Left kidney (tissue), 1 donor: ENCODE measurements at regions not wholly inside any gene's neighbourhood (a gene's known extent, or its start where the extent isn't known, plus 50 kb on each side); places are given as distances from the start of the nearest gene placed in this dataset.
A peak's percentile ranks its signal among the peaks of the same experiment; 100 is the strongest.

Experiments
- DNase-seq: peaks from one replicate; pipeline ENCODE4 v3.0.0-alpha.2; 2013

DNA sequence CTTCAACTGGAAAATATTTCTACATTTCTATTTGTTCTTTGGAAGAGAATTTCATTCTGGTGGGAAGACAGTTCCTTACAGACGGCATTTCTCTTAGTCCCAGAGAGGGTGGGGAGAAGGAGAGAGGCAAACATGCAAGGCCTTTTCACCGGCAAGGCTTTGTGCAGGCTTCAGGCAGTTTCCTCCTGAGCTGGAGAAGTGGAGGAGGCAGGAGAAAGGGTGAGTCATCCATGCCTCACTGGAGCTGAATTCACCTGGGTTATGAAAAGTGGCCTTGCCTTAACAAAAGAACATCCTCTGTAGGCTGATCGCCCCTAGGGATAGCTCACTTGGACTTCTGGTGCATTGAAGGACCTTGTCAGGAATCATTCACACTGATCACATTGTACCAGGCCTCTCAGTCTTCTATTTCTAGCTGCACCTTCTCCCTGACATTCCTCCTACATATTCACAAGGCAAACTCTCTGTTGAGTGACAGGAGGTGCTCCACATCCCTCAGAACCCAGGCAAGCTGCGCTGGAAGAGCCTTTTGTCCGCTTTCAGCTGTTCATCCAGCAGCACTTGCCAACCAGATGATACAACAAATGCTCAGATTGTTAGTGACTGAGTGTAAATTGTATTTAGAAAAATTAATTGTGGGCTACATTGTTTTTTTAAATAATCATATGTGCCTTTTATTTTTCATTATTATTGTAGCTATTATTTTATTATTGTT is 796.1 kb downstream of the DCDC2C start:
- DNase-seq = no peak

DNA sequence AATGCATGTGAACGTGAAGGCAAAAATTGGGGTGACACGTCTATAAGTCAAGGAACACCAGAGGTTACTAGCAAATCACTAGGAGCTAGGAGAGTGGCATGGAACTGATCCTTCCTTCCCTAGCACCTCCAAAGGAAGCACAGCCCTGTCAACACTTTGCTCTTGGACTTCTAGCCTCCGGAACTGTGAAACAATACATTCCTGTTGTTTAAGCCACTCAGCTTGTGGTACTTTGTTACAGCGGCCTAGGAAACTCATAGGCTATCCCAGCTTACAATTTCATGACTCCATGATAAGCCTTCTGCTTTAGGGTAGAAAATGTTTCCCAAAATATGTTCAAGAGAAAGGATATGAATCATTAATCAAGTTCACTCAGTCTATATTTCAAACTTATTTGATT is 798.1 kb downstream of the DCDC2C start:
- DNase-seq = no peak

DNA sequence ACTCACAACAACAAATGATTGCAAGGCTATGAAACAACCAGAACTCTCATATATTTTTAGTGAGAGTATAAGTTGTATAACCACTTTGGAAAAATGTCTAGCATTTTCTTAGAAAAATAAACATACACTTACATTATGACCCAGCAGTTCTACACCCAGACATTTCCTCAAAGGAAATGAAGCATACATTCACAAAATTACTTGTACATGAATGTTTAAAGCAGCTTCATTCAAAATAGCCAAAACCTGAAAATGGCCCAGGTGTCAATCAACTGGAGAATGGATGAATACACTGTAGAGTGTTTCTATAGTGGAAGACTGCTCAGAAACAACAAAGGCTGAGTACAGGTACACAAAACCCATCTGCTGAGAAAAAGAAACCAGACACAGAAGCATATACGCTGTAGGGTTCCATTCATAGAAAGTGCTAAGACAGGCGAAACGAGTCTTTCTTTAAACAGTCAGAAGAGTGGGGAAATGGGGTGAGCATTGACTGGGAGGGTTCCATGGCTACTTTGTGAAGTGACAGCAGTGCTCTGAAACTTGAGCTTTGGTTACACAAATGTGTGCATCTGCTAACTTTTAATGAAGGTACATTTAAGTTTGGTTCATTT is 799.0 kb downstream of the DCDC2C start:
- no peak for DNase-seq

DNA sequence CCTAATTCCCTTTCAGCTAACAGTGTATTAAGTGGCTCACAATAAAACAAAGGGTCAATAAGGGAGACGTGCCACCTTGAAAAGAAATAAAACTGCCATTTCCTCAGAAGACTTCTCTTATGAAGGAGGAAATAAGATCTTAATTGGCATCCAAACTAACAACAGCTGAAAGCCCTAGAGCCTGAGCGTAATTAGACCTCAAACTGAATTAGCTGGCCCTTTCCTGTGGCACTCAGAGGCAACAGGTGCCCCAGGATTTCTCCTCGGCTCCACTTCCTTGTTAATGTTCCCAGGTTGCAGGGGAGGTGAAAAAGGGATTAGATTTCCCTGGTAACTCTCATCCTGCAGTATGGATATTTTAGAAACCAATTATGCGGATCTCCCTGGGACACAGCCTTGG is 804.3 kb downstream of the DCDC2C start:
- no peak for DNase-seq

DNA sequence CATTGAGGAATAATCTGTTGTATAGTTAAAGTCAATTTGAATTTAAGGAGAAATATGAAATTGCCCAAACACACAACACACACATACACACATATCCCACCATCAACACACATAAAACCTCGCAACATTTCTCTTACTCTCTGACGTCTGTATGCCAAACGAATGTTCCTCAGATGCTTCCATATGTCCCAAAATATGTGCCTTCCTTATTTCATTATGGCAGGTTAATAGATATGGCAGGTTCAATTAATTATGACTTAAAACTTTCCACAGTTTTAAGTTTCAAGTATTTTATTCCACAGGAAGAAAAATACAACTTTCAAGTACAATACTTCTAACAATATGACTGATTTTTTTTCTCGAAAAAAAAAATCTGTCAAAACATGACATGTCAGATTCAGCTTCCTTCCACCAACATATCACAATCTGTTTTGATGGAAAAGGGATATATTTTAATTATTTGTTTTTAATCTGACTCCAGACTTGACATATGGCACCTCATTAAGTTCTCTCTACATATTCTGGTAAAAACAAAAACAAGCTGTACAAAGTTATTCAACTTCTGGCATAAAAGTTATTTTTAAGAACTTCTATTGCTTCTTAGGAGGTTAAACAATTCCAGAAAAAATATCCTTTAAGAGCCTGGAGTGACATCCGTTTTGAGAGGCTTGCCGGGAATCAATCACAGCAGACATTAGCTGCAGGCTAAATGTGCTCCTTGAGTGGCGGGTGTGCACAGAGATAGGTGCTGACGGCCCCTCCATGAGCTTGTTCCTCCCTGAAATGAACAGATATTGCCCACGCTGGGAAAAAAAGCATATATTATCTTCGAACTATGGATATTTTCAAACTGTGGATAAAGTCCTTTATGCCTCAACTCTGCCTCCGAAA is 812.7 kb downstream of the DCDC2C start:
- DNase-seq = no peak

DNA sequence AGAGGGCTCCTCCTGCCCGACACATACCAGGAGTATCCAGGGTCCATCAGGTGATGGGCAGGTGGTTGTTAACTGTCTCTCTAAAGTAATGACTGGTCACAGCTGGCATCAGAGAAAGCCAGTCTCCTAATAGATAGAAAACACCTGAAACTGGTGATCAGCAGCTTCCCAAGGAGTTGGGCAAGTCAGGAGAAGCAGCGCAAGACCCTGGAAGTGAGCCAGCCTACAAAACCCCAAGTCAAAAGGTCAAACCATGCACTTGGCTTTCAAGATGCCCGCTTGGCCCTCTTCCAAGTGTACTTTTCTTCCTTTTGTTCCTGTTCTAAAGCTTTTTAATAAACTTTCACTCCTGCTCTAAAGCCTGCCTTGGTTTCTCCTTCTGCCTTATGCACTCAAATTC is 815.2 kb downstream of the DCDC2C start:
- DNase-seq = no peak

DNA sequence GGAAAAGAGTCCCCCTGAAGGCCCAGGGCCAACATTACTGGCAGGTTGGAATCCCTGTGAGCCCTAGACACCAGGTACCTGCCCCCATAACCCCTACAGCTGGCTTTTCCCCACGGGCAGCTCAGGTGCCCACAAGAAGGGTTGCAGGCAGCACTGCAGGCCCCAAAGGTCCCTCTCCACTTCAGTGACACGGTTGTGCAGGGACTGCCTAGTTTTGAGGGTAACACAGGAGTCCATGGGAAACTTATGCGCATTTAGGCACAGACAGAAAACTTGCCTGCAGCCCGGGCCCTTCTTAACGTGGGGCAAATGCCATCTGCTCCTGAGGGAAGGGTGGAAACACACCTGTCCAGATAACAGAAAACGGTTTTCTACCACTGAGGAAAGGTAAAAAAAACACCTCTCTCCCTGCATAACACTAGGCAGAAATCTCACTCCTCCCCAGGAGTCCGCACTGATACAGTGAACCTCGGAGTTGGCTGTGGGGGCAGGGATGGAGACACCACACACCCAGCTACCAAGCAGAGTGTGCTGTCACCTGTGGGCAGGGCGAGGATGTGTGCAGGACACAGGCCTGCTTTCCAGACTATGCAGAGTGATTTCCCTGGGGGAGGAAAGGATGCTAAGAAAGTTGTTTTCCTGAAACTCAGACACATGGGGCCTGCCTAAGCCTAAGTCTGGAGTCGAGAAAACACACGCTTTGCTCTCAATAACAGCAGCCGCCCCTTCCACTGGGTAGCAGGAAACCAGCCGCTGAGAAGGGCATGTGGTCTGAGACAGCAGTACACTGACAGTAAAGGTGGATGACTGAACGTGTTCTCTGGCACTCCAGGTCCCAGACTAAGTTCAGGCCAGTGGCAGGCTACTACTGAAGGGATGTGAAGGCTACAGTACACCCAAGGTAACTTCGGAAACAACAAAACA is 819.4 kb downstream of the DCDC2C start:
- no peak for DNase-seq

DNA sequence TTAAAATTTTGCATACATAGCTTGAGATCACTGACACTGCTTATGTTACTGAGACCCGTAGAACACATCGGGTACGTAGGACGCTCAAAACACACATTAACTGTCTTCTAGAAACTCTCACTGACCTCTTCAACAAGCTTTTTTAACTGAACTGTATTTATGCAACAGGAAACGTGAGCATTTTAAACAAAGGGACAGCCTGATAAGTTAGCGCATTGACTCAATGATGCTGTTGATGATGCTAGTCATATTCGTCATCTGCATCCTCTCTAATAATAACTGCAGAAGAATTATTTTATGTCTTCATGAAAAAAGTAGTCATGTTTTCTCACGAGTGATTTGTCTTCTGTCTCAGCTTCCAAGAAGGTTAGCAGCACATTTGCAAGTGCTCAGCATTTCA is 824.0 kb downstream of the DCDC2C start:
- DNase-seq = no peak

DNA sequence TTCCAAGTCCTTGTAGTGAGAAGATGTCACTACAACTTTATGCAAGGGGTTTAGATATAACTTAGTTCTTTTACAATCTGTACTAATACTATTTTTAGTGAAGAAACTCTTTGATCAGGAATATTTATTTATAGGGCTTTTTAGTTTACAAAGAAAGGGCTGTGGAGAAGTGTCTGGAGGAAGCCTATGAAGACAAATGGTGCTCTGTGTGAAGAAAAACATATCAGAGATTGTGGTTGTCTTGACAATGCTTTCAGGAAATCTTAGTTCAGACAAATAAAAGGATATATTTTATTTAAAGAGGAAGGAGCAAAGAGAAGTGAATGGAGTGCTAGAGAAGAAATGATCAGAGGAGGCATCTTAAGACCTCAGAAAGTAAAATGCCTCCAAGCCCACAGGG is 824.9 kb downstream of the DCDC2C start:
- no peak for DNase-seq

DNA sequence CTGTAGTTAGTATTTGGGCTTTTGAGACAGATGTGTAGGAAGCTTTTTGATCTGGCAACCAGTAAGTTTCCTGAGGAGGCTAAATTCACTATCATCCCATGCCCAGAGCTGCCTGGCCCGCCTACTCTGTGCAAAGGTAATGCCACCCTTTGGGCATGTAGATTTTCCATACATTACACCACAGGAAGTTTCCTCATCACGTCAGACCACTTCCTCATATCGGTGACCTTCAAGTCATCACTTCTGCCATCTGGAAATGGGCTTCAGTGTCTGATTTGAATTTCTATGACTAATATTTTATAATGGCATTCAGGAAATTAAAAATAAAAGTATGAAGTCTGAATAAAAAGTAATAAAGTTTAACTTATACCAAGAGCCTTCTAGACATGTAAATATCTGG is 825.4 kb downstream of the DCDC2C start:
- no peak for DNase-seq

DNA sequence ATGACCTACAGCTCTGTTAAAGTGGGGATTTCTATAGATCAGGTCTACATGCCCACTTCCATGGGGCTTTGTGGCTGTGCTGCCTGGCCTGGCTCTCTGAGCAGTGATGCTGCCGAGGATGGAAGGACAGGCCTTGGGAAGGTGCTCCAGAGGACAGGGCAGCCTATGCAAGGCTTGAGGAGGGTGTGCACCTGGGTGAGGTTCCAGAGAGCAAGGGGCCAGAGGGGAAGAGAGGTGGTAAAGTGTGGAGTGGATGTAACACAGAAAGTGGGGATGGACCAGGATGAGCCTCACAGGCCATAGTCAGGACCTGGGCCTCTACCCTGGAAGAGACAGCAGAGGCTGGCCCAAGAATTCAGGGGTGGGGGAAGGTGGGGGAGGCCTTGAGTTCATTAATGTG is 826.4 kb downstream of the DCDC2C start:
- DNase-seq = no peak

DNA sequence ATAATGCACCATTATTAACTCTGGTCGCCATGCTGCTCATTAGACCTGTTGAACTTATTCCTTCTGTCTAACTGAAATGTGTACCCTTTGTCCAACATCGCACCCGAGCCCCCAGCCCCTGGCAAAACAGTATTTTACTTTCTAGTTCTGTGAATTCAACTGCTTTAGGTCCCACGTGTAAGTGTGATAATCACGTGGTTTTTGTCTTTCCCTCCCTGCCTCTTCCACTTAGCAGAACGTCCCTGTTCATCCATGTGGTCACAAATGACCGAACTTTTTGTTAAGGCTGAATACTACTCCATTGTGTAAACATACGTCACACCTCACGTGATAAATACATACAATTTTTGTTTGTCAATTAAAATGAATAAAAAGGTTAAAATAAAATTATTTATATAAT is 826.9 kb downstream of the DCDC2C start:
- DNase-seq = no peak

DNA sequence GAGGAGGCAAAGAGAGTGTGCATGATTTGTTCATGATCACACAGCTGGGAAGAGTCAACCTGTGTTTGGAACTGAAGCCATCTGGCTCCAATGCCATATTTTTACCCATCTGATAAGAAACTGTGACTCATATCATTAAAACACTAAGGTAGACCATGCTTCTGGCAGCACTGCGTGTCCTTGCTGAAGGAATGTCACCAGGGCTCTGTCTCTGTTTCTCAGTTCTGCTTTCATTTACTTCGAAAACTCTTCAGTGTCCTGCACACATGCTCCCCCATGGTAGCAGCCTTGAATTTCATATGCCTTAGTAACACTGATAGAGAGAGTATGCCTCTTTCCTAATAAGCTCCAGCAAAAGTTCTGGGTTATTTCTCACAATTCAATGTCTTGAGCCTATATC is 830.4 kb downstream of the DCDC2C start:
- no peak for DNase-seq

DNA sequence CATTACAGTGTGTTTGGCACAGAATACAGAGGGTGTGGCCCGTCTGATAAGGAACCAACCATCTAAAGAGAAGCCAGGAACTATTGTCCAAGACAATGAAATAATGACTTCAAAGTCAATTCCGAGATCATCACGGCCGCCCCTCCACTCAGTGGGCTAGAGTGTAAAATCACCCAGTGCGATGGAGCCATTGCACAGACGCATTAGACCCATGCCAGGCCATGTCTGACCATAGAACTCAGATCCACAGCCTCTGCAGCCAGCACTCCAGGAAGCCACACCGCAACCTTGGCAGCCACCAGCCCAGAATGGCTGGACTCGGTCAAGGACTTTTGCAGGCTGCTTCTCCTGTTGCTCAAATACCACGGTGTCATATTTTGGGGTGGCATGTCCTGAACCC is 835.7 kb downstream of the DCDC2C start:
- DNase-seq = no peak

DNA sequence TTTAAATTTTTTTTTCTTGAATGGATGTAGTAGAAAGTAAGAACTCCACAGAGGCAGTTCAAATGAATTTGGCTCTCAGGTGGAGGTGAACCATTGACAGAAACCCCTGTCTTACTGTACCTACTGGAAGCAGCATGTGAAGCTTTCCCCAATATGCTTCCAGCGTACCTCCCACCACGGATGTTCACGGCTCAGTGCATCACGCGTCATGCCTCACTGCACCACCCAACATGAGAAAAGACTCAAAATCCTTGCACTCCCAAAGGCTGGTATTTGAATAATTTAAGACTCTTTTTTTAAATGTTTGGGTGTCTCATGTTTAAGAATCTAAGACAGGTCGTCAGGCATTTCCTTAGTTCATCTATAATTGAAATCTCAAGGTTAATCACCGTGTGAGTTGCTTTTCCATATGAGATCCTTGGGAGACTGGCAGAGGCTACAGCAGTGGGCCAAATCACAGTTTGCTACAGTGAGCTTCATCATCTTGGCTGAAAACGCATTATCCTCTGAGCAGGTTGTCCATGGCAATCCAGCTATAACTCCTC is 846.4 kb downstream of the DCDC2C start:
- DNase-seq = peak; percentile 22

DNA sequence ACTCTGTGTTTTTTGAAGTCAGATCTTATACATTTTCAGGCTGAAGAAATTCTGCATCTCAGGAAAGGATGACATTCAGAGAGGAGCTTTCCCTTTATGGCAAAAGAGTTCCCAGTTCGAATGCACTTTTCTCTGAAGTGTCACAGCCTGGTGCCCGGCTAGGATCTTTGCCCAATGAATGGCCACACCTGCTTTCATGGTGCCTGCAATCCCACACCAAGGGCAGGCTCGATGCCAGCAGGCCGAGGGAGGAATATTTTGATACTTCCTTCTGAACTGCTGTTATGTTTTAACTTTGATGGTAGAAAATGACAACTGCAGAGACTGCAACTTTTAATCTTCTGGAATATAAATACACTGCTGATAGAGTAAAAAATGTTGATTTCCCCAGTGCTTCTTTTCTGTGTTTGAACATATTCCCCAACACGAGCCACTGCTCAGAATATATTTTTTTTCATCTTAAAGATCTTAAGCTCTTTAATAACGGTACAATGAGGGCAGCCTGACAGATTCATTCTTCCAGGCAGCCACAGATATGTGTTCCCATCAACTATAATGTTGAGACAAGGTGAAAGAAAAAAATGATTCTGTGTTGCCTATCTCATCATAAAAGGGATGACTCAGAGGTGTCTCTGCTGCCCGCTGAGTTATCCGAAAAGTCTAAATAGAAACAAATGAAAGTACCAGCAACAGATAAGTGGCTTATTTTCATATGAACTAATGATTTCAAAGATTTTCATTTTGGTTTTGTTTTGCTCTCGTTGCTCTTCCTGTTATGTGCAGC is 848.5 kb downstream of the DCDC2C start:
- DNase-seq = no peak

DNA sequence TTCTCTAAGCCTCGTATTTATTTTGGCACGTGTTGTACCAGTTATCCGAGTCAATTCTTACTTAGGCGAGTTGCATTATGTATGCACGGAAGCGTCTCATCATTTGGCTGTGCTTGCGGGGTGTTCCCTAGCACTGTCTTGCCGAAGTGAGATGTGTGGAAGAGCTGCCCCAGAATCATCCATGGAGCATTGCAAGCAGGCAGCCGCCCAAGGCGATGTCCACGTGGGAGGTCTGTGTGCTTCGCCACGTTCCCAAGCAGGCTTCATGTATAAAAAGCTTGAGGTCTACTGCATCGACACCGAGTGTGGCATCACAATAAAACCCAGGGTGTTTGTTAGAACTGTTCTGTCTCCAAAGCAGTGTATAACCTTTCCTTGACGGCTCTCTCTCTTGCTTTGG is 849.9 kb downstream of the DCDC2C start:
- DNase-seq = no peak

DNA sequence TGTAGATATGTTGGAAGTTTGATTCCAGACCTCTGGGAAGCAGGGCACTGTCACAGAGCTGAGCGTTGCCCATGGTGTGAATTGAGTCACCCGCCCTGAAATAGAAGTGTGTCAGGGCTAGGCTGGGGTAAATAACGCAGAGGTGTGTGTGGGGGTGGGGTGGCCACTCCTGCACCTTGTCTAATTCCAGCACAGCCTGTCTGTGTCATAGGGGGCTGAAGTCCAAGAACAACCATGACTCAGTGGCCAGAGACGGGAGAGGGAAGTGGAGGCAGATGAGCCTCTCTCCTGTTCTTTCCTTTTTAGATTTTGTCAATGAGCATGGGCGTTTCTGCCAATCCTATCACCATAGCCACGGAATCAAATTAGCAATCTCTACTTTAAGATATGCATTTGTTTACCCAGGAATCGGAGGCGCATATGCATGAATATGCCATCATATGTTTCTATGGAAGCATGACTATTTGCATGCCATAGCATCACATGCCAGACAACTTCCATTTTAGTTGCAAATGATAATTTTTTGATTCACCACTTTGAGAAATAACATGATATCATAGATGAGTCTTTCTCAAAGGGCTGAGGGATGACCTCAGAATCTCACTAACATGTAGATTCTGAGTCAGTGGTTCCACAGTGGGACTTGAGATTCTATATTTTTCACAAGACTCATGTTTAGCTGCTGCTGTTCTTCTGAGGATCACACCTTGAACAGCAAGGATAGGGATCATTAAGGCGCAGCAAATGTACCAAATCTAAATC is 852.9 kb downstream of the DCDC2C start:
- no peak for DNase-seq

DNA sequence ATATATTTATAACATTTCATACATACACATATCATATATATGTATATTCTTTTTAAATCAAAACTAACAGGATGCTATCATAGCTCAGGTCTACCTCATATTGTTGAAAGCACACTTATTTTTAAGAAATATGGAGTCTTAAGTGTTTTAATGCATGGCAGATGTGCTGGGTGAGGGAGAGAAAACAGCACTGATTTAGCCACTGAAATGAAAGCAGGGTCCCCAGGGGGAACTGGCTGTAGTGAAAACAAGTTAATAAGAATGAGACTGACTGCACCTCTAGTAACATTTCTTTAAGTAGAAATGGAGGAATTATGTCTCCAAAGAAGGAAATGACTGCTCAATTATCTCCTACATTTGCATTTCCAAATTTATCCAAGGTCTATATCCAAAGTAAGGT is 857.8 kb downstream of the DCDC2C start:
- DNase-seq = no peak

DNA sequence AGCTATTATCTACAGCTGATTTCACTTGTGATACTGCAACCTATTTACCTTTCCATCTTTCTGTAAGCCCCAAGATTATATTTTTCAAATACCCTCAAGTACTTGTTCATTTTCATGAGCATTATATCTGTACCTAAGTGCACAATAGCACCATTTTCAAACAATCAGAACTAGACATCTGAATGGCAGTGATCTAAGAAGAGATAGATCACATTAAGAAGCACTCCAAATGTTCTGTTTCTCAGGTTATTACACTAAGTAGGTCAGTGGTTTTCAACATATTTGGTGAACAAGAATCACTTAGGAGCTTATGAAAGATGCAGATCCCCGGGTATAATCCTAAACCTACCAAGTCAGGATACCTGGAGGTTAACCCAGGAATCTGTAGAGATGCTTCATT is 872.7 kb downstream of the DCDC2C start:
- DNase-seq = no peak
